Kasumi-1 (cell line): ENCODE measurements at regions not wholly inside any gene's neighbourhood (a gene's known extent, or its start where the extent isn't known, plus 50 kb on each side); places are given as distances from the start of the nearest gene placed in this dataset.

Experiments
- DNase-seq, 2 experiments: peaks; one replicate each; lab custom pipeline; 2025; lab: John Stamatoyannopoulos, UW

DNA sequence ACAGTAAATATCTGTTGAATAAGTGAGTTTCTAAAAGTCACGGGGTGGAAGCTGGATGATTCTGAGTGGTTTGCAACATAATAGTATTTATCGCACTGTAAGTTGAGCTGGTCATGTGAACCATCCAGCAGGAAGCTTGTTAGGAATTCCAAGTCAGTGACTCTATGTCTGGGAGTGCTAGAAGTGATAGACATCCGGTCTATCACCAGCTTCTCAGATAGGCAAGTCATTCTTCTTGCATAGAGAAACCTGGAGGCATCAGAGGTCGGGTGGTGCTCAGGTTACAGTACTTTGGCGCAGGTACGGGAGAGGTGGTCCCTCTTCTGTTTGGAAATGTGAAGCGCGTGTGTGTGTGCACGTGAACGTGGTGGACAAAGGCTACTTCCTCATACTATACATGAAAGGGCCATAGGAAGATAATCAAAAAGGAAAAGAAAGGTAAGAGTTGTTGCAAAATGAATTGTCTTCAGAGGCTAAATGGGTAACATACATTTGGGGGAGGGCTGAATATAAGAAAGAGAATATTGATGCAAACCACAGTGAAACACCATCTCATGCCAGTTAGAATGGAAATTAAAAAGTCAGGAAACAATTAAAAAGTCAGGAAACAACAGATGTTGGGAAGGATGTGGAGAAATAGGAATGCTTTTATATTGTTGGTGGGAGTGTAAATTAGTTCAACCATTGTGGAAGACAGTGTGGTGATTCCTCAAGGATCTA, 299.3 kb upstream of the ZFP64 start:
- no peak for DNase-seq

- no peak for DNase-seq
Measured at GRCh38 chr20:52484438-52484837, 292.9 kb upstream of the ZFP64 start.

- DNase-seq, result no peak
Measured at GRCh38 chr20:52483382-52483781, 291.8 kb upstream of the ZFP64 start.

DNA sequence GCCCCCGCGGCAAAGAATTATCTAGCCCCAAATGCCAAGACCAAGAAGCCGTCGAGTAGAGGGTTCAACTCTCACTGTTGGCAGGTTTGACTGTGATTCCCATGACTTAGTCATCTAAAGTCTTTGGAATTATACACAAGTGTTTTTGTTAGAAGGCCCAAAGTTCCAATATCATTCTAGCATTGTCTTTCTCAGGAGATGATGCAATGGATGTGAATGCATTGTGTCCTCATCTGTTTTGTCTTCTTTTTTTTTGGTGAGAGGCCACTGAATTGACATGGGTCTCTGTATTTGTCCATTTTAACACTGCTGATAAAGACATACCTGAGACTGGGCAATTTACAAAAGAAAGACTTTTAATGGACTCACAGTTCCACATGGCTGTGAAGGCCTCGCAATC, 290.5 kb upstream of the ZFP64 start:
- no peak for DNase-seq

DNA sequence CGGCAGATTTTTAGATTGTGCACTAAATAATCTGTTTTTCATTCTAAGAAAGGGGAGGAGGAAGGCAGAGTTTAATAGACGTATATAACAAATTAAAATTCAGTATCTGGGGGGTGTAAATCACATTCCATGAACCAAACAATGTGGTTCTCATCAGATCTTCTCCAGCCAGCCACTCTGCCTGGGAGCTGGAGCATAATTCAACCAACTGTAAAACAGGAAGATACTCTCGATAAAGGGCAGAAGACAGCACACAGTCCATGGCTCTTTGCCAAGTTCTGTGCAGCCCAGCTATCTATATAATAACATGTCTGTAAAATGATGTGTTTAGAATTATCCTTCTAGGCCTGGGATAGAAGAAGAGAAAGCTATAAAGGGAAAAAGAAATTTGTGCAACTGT, 289.9 kb upstream of the ZFP64 start:
- DNase-seq, result no peak

DNA sequence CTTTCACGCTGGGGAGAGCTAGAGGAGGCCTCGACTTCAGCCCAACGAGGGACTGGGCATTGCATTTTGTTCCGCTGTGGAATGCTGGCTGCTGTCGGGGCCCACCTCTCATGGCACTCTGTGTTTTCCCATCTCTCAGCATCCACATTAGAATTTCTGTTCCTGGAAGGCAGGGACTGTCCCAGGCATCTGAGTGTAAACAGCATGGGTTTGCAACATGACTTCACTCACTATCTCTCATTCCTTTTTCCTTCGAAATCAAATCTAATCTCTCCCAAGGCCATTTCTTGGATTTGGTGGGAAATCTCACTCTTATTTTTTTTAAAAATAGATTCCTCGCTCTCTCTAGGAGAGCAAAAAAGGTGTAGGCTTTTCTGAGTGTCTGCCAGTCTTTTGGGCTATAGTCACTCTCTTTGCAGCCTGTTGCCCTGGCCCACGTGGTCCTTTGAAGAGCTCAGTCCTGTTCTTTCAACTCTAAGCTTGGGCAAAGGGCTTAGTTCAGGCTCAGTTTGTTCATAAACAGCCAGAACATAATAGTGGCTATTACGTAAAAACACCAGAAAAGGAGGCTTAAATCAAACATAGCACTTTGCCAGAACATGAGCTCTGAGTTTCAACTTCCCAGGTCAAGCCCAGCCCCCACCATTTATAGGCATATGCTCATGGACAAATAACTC, 284.6 kb upstream of the ZFP64 start:
- no peak for DNase-seq

DNA sequence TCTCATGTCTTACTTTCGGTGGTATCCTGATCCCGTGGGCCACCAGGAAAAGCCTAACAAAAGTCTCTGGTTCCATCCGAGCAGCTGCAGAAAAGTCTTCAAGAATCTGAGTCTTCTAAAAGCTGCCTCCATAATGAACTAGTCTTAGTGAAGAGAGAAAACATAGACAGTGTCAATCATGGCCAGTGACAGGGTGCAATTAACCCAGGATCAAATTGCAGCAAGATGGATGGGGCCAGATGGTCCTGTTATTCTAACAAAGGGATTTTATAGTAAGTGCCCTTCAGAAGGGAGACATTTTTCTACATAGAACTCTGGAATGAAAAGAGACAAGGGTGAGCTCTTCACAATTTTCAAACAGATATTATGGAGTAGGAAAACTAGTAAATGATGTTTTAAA, 281.6 kb upstream of the ZFP64 start:
- DNase-seq, result no peak

GRCh38 chr20:52470561-52470960, 279.0 kb upstream of the ZFP64 start:
- no peak for DNase-seq

GRCh38 chr20:52469128-52469527, 277.5 kb upstream of the ZFP64 start:
- DNase-seq, result no peak

DNA sequence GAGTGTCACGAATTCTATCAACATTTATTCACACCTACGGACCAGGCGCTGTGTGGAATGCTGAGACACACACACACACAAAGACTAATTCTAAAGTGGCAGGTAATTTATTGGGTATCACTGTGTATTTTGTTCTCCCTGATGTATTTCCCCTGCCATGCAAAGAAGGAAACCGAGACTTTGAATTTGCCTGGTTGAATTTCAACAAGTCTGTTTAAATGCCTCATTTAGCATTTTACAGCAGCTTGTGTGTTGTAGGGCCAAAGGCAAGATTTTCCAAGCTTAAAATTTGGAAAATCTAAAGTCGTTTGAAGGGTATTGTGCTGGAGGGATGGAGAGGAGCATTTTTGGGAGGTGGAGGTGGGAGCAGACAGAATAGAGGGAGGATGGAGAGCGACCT, 274.4 kb upstream of the ZFP64 start:
- no peak for DNase-seq

GRCh38 chr20:52461582-52461981, 270.0 kb upstream of the ZFP64 start:
- DNase-seq, result no peak

DNA sequence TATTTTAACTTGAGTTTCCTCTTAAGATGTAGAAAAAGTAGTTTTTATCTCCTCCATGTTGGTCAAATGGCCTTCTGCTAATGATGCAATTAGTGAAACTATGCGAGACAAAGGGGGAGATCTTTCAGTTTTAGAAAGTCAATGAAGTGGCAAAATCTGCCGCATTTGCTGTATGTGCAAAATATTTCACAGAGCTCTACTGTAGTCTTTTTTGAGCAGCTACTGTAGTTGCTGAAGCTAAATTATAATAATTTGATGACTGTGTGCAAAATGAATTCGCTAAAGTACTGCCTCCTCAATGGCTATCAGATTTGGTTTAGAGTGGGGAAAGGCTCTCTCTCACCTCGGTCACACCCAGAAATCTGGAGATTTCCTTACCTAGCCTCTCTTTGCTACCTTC, 267.6 kb upstream of the ZFP64 start:
- no peak for DNase-seq

GRCh38 chr20:52457826-52458225, 266.2 kb upstream of the ZFP64 start:
- no peak for DNase-seq

- no peak for DNase-seq
Measured at GRCh38 chr20:52454660-52455059, 263.1 kb upstream of the ZFP64 start.

DNA sequence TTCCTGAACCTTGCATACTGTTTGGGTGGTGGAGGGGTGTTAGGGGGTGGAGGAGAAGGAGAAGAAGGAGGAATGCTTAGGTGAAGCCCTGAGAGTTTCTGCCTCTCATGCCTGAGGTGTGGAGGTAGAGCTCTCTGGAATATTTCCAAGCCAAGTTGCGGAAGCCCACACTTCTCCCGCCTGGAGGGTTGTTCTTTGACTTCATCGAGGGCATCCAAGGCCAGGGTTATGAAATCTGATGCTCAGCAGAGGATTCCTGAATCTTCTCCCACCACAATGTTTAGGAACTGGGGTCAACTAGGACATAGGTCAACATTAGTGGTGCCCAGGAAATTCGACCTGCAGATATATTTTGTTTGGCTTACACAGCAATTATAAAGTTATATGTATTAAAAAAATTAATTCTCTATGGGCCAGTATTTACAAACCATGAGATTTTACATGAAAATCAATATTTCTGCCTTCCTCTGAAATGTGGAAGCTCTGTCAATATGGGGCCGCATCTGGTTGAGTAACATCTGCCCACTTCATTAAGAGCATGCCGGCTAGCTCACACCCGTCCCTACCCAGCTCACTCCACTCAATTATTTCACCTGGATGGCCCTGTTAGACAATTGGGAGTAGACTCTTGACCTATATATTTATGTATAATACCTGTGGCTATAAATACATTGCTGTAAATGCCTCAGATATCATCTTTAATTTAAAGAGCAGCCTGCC, 257.1 kb upstream of the ZFP64 start:
- no peak for DNase-seq

GRCh38 chr20:52447225-52447551, 255.6 kb upstream of the ZFP64 start:
- DNase-seq, result no peak

- no peak for DNase-seq
Measured at GRCh38 chr20:52446421-52447224, 255.0 kb upstream of the ZFP64 start.

DNA sequence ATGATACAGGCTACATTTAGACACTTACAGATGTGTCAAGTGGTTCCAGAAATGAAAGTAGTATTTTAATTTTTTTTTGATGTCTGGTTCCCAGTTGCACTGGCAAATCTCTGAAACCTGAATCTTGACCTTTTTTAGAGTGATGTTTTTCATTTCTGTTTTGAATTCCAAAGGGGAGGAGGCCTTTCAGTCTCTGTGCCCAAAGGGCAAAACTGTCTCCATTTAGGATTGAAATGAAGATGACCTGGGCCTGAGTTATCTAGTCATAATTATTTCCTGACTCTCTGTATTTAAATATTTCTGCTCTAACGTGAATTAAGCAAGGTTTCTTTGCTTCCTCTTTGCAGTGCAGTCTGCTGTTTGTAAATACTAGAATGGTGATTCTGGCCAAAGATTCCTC, 252.9 kb upstream of the ZFP64 start:
- no peak for DNase-seq

- no peak for DNase-seq
Measured at GRCh38 chr20:52443874-52444273, 252.3 kb upstream of the ZFP64 start.

GRCh38 chr20:52441710-52442109, 250.1 kb upstream of the ZFP64 start:
- no peak for DNase-seq

DNA sequence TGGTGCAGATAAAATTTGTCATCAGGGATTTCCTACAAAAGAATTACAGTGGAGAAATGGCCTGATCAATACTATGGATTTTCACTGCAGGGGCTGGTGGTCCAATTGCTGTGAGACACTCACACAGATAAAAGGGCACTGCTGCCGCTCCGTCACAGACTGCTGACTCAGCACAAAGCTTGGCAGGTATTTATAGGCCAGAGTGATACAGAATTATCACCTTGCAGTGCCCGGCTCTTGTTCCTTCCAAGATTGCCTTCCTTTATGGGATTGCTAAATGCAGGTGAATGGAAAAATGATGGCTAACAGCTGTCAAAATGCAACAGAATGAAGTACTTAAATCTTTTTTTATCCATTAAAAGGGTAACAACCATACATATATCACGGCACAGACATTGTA, 247.8 kb upstream of the ZFP64 start:
- no peak for DNase-seq

DNA sequence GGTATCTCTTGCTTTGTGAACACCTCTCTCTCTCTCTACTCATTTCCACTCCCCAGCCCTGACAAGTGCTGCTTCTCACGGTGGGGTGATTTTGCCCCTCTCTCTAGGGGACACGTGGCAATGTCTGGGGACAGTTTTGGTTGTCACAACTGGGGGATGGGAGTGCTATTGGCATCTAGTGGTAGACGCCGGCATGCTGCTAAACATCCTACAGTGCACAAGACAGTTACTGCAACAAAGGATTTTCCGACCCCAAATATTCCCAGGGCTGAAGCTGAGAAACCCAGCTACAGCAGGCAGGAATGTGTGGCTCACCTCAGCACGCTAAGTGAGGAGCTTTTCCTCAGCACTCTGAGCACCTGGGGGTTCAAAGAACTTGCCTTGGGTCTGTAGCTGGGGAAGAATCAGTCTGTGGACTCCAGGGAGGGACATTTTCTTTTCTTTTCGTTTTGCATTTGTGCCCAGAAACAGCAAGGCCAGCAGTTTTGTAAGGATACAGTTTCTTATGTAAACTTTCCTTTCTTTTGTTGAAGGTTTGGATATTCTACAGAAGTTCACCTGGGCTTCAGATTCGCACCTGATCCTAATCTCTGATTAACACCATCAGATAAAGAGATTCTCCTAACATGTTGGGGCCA, 246.9 kb upstream of the ZFP64 start:
- no peak for DNase-seq
